ENCODE measurements at regions not wholly inside any gene's neighbourhood (a gene's known extent, or its start where the extent isn't known, plus 50 kb on each side); places are given as distances from the start of the nearest gene placed in this dataset.

DNA sequence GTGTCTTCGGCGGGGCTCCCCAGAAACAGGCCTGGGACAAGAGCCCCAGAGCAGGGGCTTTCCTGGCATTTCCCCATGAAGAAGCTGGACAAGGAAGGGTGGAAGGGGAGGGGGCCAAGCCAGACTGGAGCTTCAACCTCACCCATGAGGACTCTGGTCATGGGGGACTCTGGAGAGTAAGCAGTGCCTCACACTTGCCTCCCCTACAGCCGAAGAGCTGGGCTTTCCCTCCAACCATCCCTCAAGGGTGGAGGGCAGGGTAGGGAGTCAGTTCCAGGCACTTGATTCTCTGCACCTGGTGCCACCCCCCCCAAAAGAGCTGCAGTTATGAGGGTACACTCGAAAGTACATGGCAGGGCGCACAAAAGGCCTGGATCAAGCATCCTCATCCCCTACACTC, 246.6 kb downstream of the TFCP2L1 start:
- no peak for DNase-seq

DNA sequence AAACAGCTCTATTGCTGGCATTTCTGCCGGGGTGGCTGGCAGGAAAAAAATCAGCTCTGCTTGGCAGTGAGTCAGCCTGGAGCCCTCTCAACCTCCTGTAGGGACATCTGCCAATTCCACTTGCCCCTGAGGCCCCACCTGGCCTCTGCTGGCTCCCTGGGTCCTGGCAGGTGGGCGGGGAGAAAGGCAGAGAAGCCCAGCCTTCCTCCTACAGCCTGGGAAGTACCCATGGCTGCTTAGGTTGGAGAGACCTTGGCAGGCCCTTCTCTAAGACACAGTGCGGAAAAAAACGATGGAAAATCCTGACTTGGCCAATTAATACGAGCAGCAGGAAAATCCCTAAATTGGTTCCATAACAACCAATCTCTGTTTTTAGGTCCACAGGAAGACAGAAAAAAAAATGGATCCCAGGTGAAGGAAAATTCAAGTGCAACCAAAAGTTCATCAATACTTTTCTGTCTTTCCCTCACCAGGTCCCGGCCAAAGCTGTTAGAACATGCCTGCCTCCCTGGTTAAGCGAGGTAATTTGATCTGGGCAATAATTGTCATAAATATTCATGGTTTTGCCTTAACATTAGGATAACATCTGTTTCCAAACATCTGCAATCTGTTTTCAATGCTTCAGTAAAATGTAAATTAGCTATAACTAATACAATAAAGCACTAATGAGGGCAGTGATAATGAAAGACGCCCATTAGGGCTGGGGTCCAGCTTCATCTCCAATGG, 245.9 kb downstream of the TFCP2L1 start:
- no peak for DNase-seq

DNA sequence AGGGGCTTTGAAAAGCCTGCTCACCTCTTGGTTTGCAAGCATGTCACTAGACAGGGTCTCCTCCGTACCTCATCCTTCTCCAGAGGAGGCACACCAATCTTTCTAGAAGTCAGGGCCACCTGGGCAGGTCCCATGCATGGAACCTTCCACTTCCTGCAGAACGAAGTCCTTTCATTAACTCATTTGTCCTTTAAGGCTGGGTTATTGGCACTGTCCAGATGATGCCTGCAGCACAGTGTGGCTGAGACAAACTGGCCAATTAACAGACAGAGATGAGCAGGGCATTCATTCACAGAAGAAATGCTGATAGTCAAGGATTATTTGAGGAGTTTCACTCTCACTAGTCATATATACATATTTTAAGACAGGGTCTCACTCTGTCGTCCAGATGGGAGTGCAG, 245.3 kb downstream of the TFCP2L1 start:
- DNase-seq = no peak

DNA sequence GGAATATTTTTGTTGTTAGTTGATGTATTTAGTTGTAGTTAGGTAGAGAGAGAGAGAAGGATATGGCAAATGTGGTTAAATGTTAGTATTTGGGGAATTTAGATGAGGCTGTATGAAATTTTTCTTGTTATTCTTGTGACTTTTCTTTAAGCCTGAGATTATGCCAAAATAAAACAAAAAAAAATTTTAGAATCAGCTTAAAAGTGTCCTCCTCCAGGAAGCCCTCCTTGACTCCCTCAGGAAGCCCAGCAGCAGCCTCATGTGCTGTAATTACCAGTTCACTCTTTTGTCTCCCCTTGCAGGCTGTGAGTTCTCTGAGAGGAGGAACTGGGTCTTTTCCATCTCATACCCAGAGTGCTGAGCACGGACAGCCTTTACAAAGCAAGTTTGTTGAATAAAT, 243.5 kb downstream of the TFCP2L1 start:
- no peak for DNase-seq

DNA sequence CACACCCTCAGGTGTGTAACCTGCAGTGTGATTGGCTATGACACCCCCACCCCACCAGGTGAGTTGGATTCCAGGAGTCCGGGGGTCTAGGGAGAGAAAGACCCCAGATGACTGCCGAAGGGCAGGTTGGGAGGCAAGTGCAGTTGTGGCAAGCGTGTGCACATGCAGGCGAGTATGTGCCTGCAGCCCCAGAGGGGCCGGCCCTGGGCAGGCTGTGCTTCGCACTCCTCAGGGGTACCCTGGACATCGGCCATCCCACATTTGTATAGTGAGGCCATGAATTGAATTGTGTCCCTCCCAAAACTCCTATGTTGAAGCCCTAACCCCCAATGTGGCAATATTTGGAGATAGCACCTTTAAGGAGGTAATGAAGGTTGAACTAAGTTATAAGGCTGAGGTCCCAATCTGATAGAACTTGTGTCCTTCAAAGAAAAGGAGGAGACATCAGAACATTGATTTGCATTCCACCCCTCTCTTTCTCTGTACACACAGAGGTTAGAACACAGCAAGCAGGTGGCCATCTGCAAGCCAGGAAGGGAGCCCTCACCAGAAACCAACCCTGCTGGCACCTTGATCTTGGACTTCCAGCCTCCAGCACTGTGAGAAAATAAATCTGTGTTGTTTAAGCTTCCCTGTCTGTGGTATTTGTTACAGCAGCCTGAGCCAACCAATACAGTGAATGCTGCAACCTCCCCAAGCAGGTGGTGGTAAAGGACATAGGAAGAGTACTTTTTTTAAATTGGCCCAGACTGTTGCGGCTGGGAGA, 241.8 kb downstream of the TFCP2L1 start:
- DNase-seq = no peak

DNA sequence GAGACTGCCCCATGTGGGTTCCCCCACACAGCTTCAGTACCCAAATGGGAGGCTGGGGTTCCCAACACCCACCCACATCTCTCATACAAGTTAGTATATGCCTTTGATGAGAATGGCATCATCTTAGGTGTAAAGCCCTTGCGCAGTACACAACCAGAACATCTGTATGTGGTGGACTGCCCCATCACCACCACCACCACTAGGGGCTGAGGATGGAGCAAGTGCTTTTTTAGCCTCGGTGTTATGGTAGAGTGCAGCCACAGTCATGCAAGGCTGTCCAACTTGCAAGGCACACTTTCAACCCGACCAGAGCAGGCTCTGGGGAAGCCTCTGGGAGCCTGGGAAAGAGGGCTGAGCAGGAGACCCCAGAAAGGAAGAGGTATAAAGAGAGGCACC, 241.2 kb downstream of the TFCP2L1 start:
- no peak for DNase-seq

DNA sequence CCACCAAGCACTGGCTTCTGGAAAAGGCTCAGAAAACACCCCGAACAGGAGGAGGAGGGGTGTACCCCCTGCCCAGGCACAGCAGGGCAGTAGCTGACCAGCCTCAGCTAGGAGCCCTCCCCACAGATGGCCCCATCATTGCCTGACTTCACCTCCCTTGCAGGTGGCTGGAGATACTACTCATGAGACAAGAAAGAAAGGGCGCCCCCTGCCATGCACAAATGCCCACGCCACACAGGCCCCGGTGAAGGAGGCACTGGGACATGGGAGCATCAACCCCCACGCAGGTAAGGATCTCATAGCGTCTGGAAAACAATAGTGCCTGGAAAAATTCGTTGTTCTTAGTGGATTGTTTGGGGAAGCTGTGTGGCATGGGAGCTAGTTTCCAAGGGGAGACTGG, 240.6 kb downstream of the TFCP2L1 start:
- DNase-seq = no peak

DNA sequence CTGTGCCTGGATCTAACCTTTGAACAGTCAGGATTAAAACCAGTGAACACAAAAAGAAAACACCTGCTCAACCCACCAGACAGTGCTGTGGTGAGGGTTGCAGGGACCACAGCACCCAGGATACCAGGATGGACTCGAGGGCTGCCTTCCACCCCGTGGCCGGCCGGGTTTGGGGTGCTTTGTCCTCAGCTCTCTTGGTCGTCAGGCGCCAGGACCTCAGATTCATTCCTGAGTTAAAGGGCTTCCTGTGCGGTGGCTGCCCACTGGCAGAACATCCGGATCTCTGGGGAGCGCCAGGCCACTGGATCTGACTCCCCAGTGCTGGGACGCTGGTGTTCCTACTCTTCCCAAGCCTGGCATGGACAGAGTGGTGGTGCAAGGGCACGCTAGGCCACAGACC, 239.8 kb downstream of the TFCP2L1 start:
- no peak for DNase-seq

GRCh38 chr2:121046335-121046734, 238.7 kb downstream of the TFCP2L1 start:
- DNase-seq = no peak

DNA sequence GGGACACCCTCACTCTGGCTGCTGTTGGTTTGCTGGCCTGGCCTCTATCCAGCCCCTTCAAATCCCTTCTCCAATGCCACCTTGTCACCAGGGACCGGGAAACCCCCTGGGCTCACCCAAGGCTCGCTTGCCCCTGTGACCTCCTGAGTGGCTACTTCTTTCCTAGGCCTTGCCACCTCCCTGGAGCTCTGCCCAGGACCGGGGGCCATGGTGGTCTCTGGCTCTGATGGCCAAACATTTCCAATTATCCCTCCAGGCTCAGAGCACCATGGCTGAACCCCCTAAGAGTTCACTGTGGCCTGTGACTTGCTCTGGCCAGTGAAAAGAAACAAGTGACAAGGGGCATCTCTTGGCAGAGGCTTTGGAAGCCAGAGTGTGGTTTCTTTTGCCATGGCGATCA, 237.6 kb downstream of the TFCP2L1 start:
- no peak for DNase-seq

DNA sequence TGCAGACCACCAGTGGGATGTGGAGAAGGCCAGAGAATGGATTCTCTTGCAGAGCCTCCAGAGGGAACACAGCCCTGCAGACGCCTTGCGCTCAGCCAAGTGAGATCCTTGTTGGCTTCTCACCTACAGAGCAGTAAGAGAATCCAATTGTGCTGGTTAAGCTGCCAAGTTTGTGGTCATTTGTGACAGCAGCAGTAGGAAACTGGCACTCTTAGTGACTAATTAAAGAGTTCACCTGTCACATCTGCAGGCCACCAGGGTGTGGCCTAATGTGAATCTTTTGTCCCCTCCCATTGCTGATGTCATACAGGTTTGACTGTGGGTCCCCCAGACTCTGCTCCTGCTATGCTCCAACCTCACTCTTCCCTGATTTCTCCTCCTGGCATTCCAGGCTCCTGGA, 235.9 kb downstream of the TFCP2L1 start:
- no peak for DNase-seq

GRCh38 chr2:121049950-121050585, 234.9 kb downstream of the TFCP2L1 start:
- no peak for DNase-seq

DNA sequence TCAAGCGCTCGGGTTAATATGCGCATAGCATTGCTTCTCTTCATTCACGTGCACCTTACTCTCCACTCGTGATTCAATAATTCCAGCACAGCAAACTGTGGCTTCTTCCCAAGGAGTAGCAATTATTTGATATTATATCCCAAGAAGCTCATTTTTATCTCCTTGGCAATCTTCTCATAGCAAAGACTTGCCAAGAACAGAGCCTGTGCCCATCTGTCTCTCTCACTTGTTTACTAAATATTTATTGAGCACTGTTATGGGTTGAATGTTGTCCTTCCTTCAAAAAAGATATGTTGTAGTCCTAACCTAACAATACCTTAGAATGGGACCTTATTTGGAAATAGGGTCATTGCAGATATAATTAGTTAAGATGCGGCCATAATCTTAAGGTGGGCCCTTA, 233.7 kb downstream of the TFCP2L1 start:
- DNase-seq = no peak

DNA sequence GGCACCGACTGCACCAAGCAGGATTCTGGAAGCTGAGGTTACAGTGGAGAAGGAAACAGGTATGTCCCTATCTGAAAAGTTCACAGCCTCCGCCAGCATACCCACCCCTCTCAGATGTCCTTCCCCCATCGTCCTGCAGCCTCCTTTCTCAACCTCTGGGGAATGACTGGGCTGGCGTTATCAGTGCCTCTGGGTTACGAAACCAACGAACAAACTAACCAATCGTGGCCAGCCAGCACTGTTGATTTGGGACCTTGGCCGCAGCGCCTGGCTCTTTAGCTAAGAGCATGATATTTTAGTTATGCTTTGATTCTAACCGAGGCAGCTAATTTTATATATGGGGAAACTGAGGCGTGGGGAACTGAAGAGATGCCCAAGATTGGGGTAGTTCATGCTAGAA, 233.0 kb downstream of the TFCP2L1 start:
- DNase-seq = no peak

- DNase-seq = no peak
Measured at GRCh38 chr2:121052521-121052920, 232.5 kb downstream of the TFCP2L1 start.

DNA sequence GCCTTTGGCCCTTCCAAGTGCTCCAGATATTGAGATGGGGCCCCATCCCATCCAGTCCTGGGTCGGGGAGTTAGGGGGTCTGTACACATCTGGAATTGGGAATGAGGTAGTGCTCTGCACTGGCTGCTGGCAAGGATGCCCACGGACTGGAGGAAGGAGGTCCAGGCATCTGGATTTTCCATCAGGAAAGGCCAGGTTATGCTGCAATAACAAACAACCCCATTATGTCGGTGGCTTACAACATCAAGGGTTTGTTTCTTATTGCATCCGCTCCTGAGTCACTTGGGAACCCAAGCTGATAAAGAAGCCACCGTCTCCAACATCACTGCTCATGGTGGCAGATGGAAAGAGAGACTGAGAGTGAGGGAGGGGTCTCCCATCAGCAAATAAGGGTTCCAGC, 229.9 kb downstream of the TFCP2L1 start:
- no peak for DNase-seq

DNA sequence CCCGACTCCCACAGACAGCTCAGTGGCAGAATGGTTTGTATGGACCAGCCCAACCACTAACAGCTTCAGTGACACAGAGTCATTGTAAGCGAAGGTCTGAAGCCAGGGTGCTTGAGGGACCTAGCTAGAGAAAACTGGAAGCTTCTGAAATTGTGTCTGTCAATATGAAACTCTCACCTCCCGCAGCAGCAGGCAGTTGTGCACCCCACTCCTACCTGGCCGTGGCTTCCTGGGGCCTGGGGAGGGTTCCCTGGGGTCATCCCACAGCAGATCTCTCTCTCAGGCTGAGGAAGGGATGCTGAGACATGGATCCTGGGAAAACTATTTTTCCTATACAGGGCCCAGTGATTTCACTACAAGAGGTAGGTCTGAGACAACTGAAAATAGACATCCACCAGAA, 229.5 kb downstream of the TFCP2L1 start:
- DNase-seq = no peak

GRCh38 chr2:121058852-121059558, 226.0 kb downstream of the TFCP2L1 start:
- no peak for DNase-seq

DNA sequence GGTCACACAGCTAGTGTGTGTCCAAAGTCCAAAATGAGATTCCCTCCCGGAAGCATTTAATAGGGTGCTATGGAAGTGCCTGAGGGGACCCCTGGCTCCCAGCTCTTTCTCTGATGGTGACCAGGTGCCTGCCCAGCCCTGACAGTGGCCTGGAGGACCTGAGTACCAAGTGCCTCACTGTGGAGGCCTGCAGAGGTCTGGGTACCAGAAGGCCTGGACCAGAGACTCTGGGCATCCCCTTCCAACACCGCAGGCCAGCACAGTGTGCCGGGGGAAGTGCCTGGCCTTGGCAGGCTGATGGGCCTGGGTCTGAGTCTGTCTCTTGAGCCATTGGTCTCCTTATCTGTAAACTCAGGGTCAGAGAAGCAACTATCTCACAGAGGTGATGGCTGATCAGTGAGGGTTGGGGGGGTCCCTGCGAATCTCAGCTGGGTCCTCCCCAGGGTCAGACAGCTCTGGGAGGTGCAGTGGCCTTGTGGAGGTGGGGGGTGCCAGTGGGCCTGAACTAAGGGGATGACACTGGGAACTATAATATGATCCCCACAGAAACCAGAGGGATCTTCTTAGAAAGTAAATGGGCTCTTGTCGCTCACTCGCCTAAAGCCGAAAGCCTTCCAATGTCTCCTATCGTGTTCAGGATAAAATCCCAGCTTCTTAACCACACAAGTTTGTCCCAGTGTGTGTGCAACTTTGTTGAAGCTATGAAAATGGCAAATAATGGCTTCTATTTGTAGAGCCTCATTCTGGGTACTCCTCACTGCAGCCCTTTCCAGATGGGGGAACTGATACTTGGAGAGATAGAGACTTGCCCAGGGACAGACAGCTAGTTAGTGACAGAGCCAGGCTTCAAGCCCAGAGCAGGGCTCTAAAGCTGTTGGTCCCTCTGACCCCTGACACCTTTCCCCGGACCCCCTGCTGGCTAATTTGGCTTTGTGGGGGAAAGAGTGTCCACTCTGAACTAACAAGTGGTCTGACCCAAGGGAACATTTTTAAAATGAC, 225.1 kb downstream of the TFCP2L1 start:
- DNase-seq = no peak

DNA sequence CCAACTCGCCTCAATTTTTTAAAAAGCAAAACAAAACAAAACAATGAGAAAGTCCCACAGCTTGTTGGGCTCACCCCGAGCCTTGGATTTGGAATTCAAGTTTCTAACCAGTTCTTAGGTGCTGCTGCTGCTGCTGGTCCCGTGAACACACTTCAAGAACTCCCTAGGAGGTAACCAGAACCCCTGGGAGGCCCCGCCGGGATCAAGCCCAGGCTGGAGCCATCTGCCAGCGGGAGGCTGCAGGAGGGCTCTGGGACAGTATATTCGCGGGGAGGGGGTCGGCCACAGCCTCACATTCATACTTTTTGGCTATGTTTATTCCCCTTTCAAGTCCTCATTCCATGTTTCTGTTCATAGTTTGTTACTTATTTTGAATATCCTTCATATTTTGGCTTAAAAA, 223.4 kb downstream of the TFCP2L1 start:
- no peak for DNase-seq

GRCh38 chr2:121063471-121063870, 221.5 kb downstream of the TFCP2L1 start:
- no peak for DNase-seq

GRCh38 chr2:121064186-121064585, 220.8 kb downstream of the TFCP2L1 start:
- DNase-seq = no peak

Data from stimulated activated CD4-positive, alpha-beta T cell treated with anti-CD3 and anti-CD28 coated beads, Interleukin-4, amount 100 ng/mL, for 4 hours (primary cell).